Peyer's patch (tissue), 4 donors: ENCODE measurements at regions not wholly inside any gene's neighbourhood (a gene's known extent, or its start where the extent isn't known, plus 50 kb on each side); places are given as distances from the start of the nearest gene placed in this dataset.

Experiments
- POLR2A ChIP-seq, 2 donors: fragments of 450-650 bp; IDR thresholded peaks; one replicate each; pipeline ENCODE4 v1.5.1; 2017; ENCODE audit warnings: antibody characterized with exemption in 2 of 2, mild to moderate bottlenecking in 2 of 2, moderate library complexity in 2 of 2
- TF ChIP-seq, protein P1 (sequence below), 6 experiments: fragments of 450-650 bp in 4 of 6; fragments of 200-600 bp in 2 of 6; sonication (generic) in 1 of 6; IDR thresholded peaks; one replicate each; pipeline ENCODE4 v1.5.1; 2017 to 2019; ENCODE audit warnings: antibody characterized with exemption in 6 of 6, mild to moderate bottlenecking in 3 of 6, moderate library complexity in 1 of 6

DNA sequence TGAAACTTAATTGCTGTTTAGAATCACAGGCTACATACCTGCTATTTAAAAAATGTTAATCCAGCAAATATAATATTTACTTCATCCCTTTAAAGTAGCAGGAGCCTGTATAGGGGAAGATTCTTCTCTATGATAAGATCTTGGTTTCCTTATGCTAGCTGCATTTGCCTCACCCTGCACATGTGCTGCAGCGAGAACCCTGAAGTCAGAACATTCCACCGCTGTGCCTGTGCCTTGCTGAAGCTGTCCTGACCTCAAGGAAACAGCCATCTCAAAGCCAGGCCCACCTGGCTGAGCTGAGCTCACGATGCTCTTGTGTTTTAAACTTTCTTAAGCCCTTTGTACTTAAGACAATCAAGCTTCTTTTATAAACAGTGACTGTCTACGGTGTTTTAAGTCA lies 355.0 kb upstream of the PCDH20 start:
- TF ChIP-seq POLR2A (IDR thresholded peaks at IDR 0.05) = no peak
- TF ChIP-seq, protein P1, sequence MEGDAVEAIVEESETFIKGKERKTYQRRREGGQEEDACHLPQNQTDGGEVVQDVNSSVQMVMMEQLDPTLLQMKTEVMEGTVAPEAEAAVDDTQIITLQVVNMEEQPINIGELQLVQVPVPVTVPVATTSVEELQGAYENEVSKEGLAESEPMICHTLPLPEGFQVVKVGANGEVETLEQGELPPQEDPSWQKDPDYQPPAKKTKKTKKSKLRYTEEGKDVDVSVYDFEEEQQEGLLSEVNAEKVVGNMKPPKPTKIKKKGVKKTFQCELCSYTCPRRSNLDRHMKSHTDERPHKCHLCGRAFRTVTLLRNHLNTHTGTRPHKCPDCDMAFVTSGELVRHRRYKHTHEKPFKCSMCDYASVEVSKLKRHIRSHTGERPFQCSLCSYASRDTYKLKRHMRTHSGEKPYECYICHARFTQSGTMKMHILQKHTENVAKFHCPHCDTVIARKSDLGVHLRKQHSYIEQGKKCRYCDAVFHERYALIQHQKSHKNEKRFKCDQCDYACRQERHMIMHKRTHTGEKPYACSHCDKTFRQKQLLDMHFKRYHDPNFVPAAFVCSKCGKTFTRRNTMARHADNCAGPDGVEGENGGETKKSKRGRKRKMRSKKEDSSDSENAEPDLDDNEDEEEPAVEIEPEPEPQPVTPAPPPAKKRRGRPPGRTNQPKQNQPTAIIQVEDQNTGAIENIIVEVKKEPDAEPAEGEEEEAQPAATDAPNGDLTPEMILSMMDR (IDR thresholded peaks at IDR 0.05) = no peak
